ENCODE measurements at regions not wholly inside any gene's neighbourhood (a gene's known extent, or its start where the extent isn't known, plus 50 kb on each side); places are given as distances from the start of the nearest gene placed in this dataset.

GRCh38 chr3:22536541-22536940 lies 666.6 kb upstream of the UBE2E2 start:
- Histone ChIP-seq H3K4me3 (no peak overlapping the region), H3K36me3 (ENCODE audit: insufficient read depth, low read length) (no peaks in the 10 kb centered on the region), H3K9me3 (ENCODE audit: low read depth, low read length) (no peaks in the 10 kb centered on the region), H3K27ac (no peak overlapping the region), H3K9ac (ENCODE audit: insufficient read length) (no peak overlapping the region)
- TF ChIP-seq FOXP2 (optimal IDR thresholded peaks at IDR 0.05; ENCODE audit: control extremely low read depth, extremely low read length, insufficient read depth) (no peak), EZH2 (IDR thresholded peaks at IDR 0.05) (no peak), POLR2AphosphoS5 (IDR thresholded peaks at IDR 0.05; ENCODE audit: borderline replicate concordance, low read depth, low read length) (no peak)
- DNase-seq (ENCODE audit: low read depth, low spot score): no peak

DNA sequence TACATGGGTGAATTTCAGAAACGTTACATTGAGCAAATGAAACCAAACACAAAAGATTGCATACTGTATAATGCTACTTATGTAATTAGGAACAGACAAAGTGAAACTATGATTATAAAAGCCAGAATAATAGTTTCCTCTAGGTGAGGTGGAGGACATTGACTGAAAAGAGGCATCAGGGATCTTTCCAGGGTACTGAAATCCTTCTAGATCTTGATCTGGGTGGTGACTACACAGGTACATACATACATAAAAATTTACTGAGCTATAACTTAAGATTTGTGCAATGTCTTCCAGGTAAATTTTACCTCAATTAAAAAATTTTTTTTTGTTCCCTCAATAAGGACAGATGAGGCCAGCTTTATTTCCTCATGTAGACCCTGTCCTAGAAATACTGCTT lies 665.6 kb upstream of the UBE2E2 start:
- H3K4me3 ChIP-seq: no peak overlapping the region
- H3K9ac ChIP-seq (ENCODE audit: insufficient read length): no peak overlapping the region
- H3K36me3 ChIP-seq (ENCODE audit: insufficient read depth, low read length): no peaks in the 10 kb centered on the region
- TF ChIP-seq FOXP2 (optimal IDR thresholded peaks at IDR 0.05; ENCODE audit: control extremely low read depth, extremely low read length, insufficient read depth) (no peak), EZH2 (IDR thresholded peaks at IDR 0.05) (no peak), POLR2AphosphoS5 (IDR thresholded peaks at IDR 0.05; ENCODE audit: borderline replicate concordance, low read depth, low read length) (no peak)
- DNase-seq (ENCODE audit: low read depth, low spot score): no peak
- H3K27ac ChIP-seq: no peak overlapping the region
- no peaks in the 10 kb centered on the region for H3K9me3 ChIP-seq (ENCODE audit: low read depth, low read length)

DNA sequence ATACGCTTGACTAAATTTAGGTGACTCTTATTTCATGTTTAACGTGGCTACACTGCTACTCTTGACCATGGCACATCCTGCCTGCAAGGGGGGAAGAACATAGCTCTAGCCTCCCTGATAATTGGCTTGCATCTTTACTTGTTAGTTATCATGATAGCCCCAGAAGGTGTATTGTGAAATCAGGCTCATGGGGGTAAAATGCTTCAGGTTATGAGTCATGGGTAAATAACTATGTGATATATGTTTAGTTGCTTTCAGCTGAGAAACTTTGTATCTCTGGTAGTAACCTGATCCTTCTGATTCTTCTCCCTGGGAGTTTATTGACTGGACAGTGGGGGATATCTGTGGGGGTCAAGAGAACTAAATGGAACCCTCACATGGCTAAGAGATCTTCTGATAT lies 660.8 kb upstream of the UBE2E2 start:
- Histone ChIP-seq H3K9ac (ENCODE audit: insufficient read length) (no peak overlapping the region), H3K27ac (no peak overlapping the region), H3K9me3 (ENCODE audit: low read depth, low read length) (no peaks in the 10 kb centered on the region), H3K36me3 (ENCODE audit: insufficient read depth, low read length) (no peaks in the 10 kb centered on the region), H3K4me3 (no peak overlapping the region)
- no peak for DNase-seq (ENCODE audit: low read depth, low spot score)
- TF ChIP-seq POLR2AphosphoS5 (IDR thresholded peaks at IDR 0.05; ENCODE audit: borderline replicate concordance, low read depth, low read length): no peak
- no peak for TF ChIP-seq FOXP2 (optimal IDR thresholded peaks at IDR 0.05; ENCODE audit: control extremely low read depth, extremely low read length, insufficient read depth)
- no peak for TF ChIP-seq EZH2 (IDR thresholded peaks at IDR 0.05)

GRCh38 chr3:22555753-22556435 lies 647.2 kb upstream of the UBE2E2 start:
- H3K9ac ChIP-seq (ENCODE audit: insufficient read length): no peak overlapping the region
- no peaks in the 10 kb centered on the region for H3K36me3 ChIP-seq (ENCODE audit: insufficient read depth, low read length)
- DNase-seq (ENCODE audit: low read depth, low spot score): no peak
- H3K4me3 ChIP-seq: no peak overlapping the region
- no peak overlapping the region for H3K27ac ChIP-seq
- no peaks in the 10 kb centered on the region for H3K9me3 ChIP-seq (ENCODE audit: low read depth, low read length)
- no peak for TF ChIP-seq FOXP2 (optimal IDR thresholded peaks at IDR 0.05; ENCODE audit: control extremely low read depth, extremely low read length, insufficient read depth)
- no peak for TF ChIP-seq POLR2AphosphoS5 (IDR thresholded peaks at IDR 0.05; ENCODE audit: borderline replicate concordance, low read depth, low read length)
- TF ChIP-seq EZH2 (IDR thresholded peaks at IDR 0.05): no peak

DNA sequence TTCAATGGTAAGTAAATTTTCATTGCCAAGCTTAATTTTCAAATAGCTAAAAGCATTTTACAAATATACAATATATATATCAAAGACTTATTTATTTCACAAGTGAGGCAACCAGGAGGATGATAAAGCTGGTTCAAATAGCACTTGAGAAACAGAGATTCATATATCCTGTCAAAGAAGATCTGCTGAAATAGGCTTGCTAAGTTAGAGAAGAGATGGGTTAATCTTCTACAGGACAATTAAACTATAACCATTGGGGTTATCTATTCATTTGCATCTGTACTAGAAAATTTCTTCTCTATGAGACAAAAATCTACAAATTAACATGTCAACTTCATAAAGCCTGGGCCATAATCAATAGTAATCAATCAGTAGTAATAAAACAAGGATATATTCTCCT lies 637.7 kb upstream of the UBE2E2 start:
- Histone ChIP-seq H3K9me3 (ENCODE audit: low read depth, low read length) (no peaks in the 10 kb centered on the region), H3K4me3 (no peak overlapping the region), H3K27ac (no peak overlapping the region), H3K36me3 (ENCODE audit: insufficient read depth, low read length) (no peaks in the 10 kb centered on the region), H3K9ac (ENCODE audit: insufficient read length) (no peak overlapping the region)
- TF ChIP-seq FOXP2 (optimal IDR thresholded peaks at IDR 0.05; ENCODE audit: control extremely low read depth, extremely low read length, insufficient read depth) (no peak), POLR2AphosphoS5 (IDR thresholded peaks at IDR 0.05; ENCODE audit: borderline replicate concordance, low read depth, low read length) (no peak), EZH2 (IDR thresholded peaks at IDR 0.05) (no peak)
- no peak for DNase-seq (ENCODE audit: low read depth, low spot score)

DNA sequence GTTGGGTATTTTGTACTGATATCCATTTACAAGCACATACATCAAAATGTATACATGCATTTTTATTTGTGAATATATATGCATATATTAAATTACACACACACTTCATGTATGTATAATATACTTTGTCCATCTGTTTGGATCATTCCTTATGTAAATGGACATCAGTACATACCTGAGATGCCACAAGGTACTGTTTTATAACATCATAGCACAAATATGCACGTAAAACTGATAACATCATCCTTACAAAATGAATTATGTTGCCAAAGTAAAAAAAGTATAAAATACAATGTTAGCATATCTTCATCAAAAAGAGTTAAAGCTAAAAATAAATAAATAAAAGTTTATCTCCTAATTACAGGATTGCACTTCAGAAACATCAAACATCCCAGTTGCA lies 634.8 kb upstream of the UBE2E2 start:
- no peaks in the 10 kb centered on the region for H3K9me3 ChIP-seq (ENCODE audit: low read depth, low read length)
- TF ChIP-seq FOXP2 (optimal IDR thresholded peaks at IDR 0.05; ENCODE audit: control extremely low read depth, extremely low read length, insufficient read depth) (no peak), POLR2AphosphoS5 (IDR thresholded peaks at IDR 0.05; ENCODE audit: borderline replicate concordance, low read depth, low read length) (no peak), EZH2 (IDR thresholded peaks at IDR 0.05) (no peak)
- H3K27ac ChIP-seq: no peak overlapping the region
- DNase-seq (ENCODE audit: low read depth, low spot score): no peak
- no peak overlapping the region for H3K9ac ChIP-seq (ENCODE audit: insufficient read length)
- H3K36me3 ChIP-seq (ENCODE audit: insufficient read depth, low read length): no peaks in the 10 kb centered on the region
- H3K4me3 ChIP-seq: no peak overlapping the region

DNA sequence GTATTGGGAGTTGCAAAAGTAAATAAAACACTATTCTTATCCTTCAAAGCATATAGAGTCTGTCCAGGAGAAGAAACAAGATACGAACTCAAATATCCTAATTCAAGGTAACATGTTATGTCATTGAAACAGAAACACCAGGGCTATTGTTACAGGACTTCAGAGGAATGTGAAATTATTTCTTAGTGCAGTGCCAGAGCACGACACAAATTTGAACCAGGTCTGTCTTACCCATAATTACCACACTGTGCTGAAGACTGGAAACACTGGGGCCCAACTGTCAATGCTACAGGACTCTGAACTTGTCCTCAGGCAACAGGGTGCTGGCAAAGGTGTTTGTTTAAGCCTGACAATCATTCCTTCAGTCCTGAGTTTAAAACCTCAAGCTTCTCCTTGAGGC lies 633.6 kb upstream of the UBE2E2 start:
- Histone ChIP-seq H3K9me3 (ENCODE audit: low read depth, low read length) (no peaks in the 10 kb centered on the region), H3K27ac (no peak overlapping the region), H3K4me3 (no peak overlapping the region), H3K36me3 (ENCODE audit: insufficient read depth, low read length) (no peaks in the 10 kb centered on the region), H3K9ac (ENCODE audit: insufficient read length) (no peak overlapping the region)
- no peak for DNase-seq (ENCODE audit: low read depth, low spot score)
- TF ChIP-seq EZH2 (IDR thresholded peaks at IDR 0.05): no peak
- no peak for TF ChIP-seq FOXP2 (optimal IDR thresholded peaks at IDR 0.05; ENCODE audit: control extremely low read depth, extremely low read length, insufficient read depth)
- no peak for TF ChIP-seq POLR2AphosphoS5 (IDR thresholded peaks at IDR 0.05; ENCODE audit: borderline replicate concordance, low read depth, low read length)

GRCh38 chr3:22581007-22581406 lies 622.1 kb upstream of the UBE2E2 start:
- Histone ChIP-seq H3K36me3 (ENCODE audit: insufficient read depth, low read length) (no peaks in the 10 kb centered on the region), H3K9me3 (ENCODE audit: low read depth, low read length) (no peaks in the 10 kb centered on the region), H3K9ac (ENCODE audit: insufficient read length) (no peak overlapping the region), H3K4me3 (no peak overlapping the region), H3K27ac (no peak overlapping the region)
- TF ChIP-seq POLR2AphosphoS5 (IDR thresholded peaks at IDR 0.05; ENCODE audit: borderline replicate concordance, low read depth, low read length): no peak
- no peak for TF ChIP-seq EZH2 (IDR thresholded peaks at IDR 0.05)
- no peak for TF ChIP-seq FOXP2 (optimal IDR thresholded peaks at IDR 0.05; ENCODE audit: control extremely low read depth, extremely low read length, insufficient read depth)
- no peak for DNase-seq (ENCODE audit: low read depth, low spot score)

DNA sequence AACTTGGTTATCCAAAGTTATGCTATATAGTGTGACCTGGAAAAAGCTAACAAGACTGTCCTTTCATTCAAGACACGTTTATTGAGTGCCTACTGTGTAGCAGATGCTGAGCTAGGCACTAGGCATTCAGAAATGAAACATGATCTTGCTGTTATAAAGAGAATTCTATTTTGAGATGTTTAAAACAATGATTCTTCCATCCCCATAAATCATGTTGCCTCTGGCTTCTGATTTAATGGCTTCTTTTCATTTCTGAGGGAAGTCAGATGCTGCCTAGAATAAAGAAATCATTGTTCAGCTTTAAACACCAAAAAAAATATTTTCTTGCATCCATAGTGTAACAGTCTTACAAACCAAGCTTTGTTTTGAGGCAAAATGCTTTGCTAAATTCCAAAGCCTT lies 620.9 kb upstream of the UBE2E2 start:
- Histone ChIP-seq H3K27ac (no peak overlapping the region), H3K9ac (ENCODE audit: insufficient read length) (no peak overlapping the region), H3K9me3 (ENCODE audit: low read depth, low read length) (no peaks in the 10 kb centered on the region), H3K4me3 (no peak overlapping the region), H3K36me3 (ENCODE audit: insufficient read depth, low read length) (no peaks in the 10 kb centered on the region)
- no peak for TF ChIP-seq FOXP2 (optimal IDR thresholded peaks at IDR 0.05; ENCODE audit: control extremely low read depth, extremely low read length, insufficient read depth)
- no peak for TF ChIP-seq EZH2 (IDR thresholded peaks at IDR 0.05)
- TF ChIP-seq POLR2AphosphoS5 (IDR thresholded peaks at IDR 0.05; ENCODE audit: borderline replicate concordance, low read depth, low read length): no peak
- no peak for DNase-seq (ENCODE audit: low read depth, low spot score)

Measured in SK-N-MC (cell line).